Natural killer cell (primary cell): ENCODE measurements at regions not wholly inside any gene's neighbourhood (a gene's known extent, or its start where the extent isn't known, plus 50 kb on each side); places are given as distances from the start of the nearest gene placed in this dataset.
"Not testable (repeated sequence)": the region's sequence is repeated elsewhere in the genome, so short reads cannot be mapped to it uniquely, and the experiment has no call there.

Source experiments
- ATAC-seq, 3 donors: fragments of 150-1000 bp in 2 of 3; fragments of 200-7000 bp in 1 of 3; cut with Tn5 transposase; 1 replicate in 1 of 3; 2 replicates in 2 of 3; pipeline ENCODE4 v1.10.0; 2021; ENCODE audit warnings: mild to moderate bottlenecking in 2 of 3, moderate library complexity in 2 of 3
- DNase-seq, 2 donors: peaks; one replicate each; pipeline versions ENCODE4 v3.0.0 to v3.0.0-alpha.2; 2013 to 2021; ENCODE audit warnings: mixed read lengths in 1 of 2
- H3K27ac ChIP-seq: one replicate; pipeline ENCODE4 v1.5.1; 2013; ENCODE audit warnings: mild to moderate bottlenecking, low read length
- H3K27me3 ChIP-seq: one replicate; pipeline ENCODE4 v1.6.1; 2013; ENCODE audit warnings: low read length; ENCODE audit not compliant: control insufficient read depth, insufficient read depth
- H3K36me3 ChIP-seq: one replicate; pipeline ENCODE4 v1.6.1; 2013; ENCODE audit warnings: low read length; ENCODE audit not compliant: control insufficient read depth, insufficient read depth
- H3K4me1 ChIP-seq: one replicate; pipeline ENCODE4 v1.6.1; 2013; ENCODE audit warnings: low read length; ENCODE audit not compliant: control insufficient read depth, insufficient read depth
- H3K4me3 ChIP-seq: one replicate; pipeline ENCODE4 v1.5.1; 2013; ENCODE audit warnings: low read length
- H3K9me3 ChIP-seq: one replicate; pipeline ENCODE4 v1.6.1; 2013; ENCODE audit warnings: low read length; ENCODE audit not compliant: control insufficient read depth, insufficient read depth
- H3K27ac Mint-ChIP-seq, 2 donors: one replicate each; pipeline ENCODE4 v1.8.0; 2022; ENCODE audit warnings: mild to moderate bottlenecking in 2 of 2, mixed read lengths in 2 of 2, moderate library complexity in 1 of 2
- H3K27me3 Mint-ChIP-seq, 2 donors: one replicate each; pipeline ENCODE4 v1.8.0; 2022; ENCODE audit warnings: low read depth in 2 of 2, mixed read lengths in 2 of 2
- H3K36me3 Mint-ChIP-seq: one replicate; pipeline ENCODE4 v1.8.0; 2022; ENCODE audit warnings: mixed read lengths
- H3K4me1 Mint-ChIP-seq, 2 donors: one replicate each; pipeline ENCODE4 v1.8.0; 2022; ENCODE audit warnings: mixed read lengths in 2 of 2
- H3K4me3 Mint-ChIP-seq: one replicate; pipeline ENCODE4 v1.8.0; 2022; ENCODE audit warnings: mild to moderate bottlenecking, moderate library complexity, mixed read lengths
- H3K9me3 Mint-ChIP-seq, 2 donors: one replicate each; pipeline ENCODE4 v1.8.0; 2022; ENCODE audit warnings: mixed read lengths in 2 of 2
- CTCF ChIP-seq: fragments of 200-600 bp; IDR thresholded peaks from one replicate; pipeline ENCODE4 v1.8.0; 2022; ENCODE audit warnings: antibody characterized with exemption
- WGBS: methylation state at CpG from one replicate; pipeline ENCODE4 v1.1.7; 2013; ENCODE audit warnings: missing lambda C conversion rate; ENCODE audit not compliant: insufficient coverage; 5-methylcytosine and 5-hydroxymethylcytosine counted together
- intact Hi-C: fragments of 100-400 bp; cut with micrococcal nuclease; formaldehyde crosslinking; loops from one replicate; pipeline ENCODE4 v1.14.2; 2022

GRCh38 chr12:111122458-111122878 is 202.1 kb upstream of the MYL2 start:
- WGBS, result 74% methylated on average over 7 of the region's 7 CpGs
- Histone ChIP-seq H3K27me3 (no peaks in the 10 kb centered on the region), H3K27ac (no peak overlapping the region), H3K4me3 (no peak overlapping the region), H3K9me3 (no peaks in the 10 kb centered on the region), H3K4me1 (no peaks in the 10 kb centered on the region), H3K36me3 (no peaks in the 10 kb centered on the region)
- Mint-ChIP-seq H3K4me3 (no peak overlapping the region), H3K36me3 (no peaks in the 10 kb centered on the region), H3K27ac (no peak overlapping the region), H3K9me3 (no peaks in the 10 kb centered on the region), H3K4me1 (no peaks in the 10 kb centered on the region), H3K27me3 (peaks cover 9 to 21% of the 10 kb centered on the region in 2 donors)
- DNase-seq (no peak), ATAC-seq (no peak)
- no peak for TF ChIP-seq CTCF
- intact Hi-C loops, result no loop called here

GRCh38 chr12:111121840-111122239 is 201.5 kb upstream of the MYL2 start:
- WGBS, result 86% methylated on average over 6 of the region's 6 CpGs
- H3K36me3 Mint-ChIP-seq, result no peaks in the 10 kb centered on the region
- H3K27ac Mint-ChIP-seq, result no peak overlapping the region
- ATAC-seq (no peak), DNase-seq (no peak)
- no peaks in the 10 kb centered on the region for H3K4me1 Mint-ChIP-seq
- Histone ChIP-seq H3K4me1 (no peaks in the 10 kb centered on the region), H3K4me3 (no peak overlapping the region), H3K36me3 (no peaks in the 10 kb centered on the region), H3K27me3 (no peaks in the 10 kb centered on the region), H3K9me3 (no peaks in the 10 kb centered on the region), H3K27ac (no peak overlapping the region)
- intact Hi-C loops, result no loop called here
- H3K27me3 Mint-ChIP-seq, result peaks cover 9 to 21% of the 10 kb centered on the region in 2 donors
- no peaks in the 10 kb centered on the region for H3K9me3 Mint-ChIP-seq
- TF ChIP-seq CTCF, result no peak
- no peak overlapping the region for H3K4me3 Mint-ChIP-seq

GRCh38 chr12:111120578-111120977 is 200.2 kb upstream of the MYL2 start:
- Mint-ChIP-seq H3K4me1 (no peaks in the 10 kb centered on the region), H3K27me3 (peaks cover 10 to 23% of the 10 kb centered on the region in 2 donors), H3K4me3 (no peak overlapping the region), H3K9me3 (no peaks in the 10 kb centered on the region), H3K36me3 (no peaks in the 10 kb centered on the region), H3K27ac (no peak overlapping the region)
- DNase-seq (no peak), ATAC-seq (no peak)
- Histone ChIP-seq H3K27ac (no peak overlapping the region), H3K36me3 (no peaks in the 10 kb centered on the region), H3K4me1 (no peaks in the 10 kb centered on the region), H3K9me3 (no peaks in the 10 kb centered on the region), H3K4me3 (no peak overlapping the region), H3K27me3 (no peaks in the 10 kb centered on the region)
- WGBS, result 75% methylated on average over 4 of the region's 5 CpGs
- no peak for TF ChIP-seq CTCF
- intact Hi-C loops, result no loop called here

- 87% methylated on average over 1 of the region's 1 CpG for WGBS
- no peaks in the 10 kb centered on the region for H3K27me3 ChIP-seq
- H3K4me1 ChIP-seq, result no peaks in the 10 kb centered on the region
- Mint-ChIP-seq H3K36me3 (no peaks in the 10 kb centered on the region), H3K4me1 (no peaks in the 10 kb centered on the region), H3K27me3 (peaks cover 23 to 29% of the 10 kb centered on the region in 2 donors), H3K4me3 (no peak overlapping the region), H3K27ac (no peak overlapping the region), H3K9me3 (no peaks in the 10 kb centered on the region)
- H3K36me3 ChIP-seq, result no peaks in the 10 kb centered on the region
- DNase-seq (no peak), ATAC-seq (no peak)
- H3K4me3 ChIP-seq, result no peak overlapping the region
- intact Hi-C loops, result no loop called here
- no peak overlapping the region for H3K27ac ChIP-seq
- no peaks in the 10 kb centered on the region for H3K9me3 ChIP-seq
- no peak for TF ChIP-seq CTCF
Measured at GRCh38 chr12:111117017-111117416, 196.6 kb upstream of the MYL2 start.

- H3K4me1 ChIP-seq, H3K27ac Mint-ChIP-seq, H3K9me3 ChIP-seq, DNase-seq, H3K36me3 Mint-ChIP-seq, H3K27me3 ChIP-seq, H3K4me1 Mint-ChIP-seq, H3K27ac ChIP-seq, H3K4me3 ChIP-seq, ATAC-seq, H3K4me3 Mint-ChIP-seq, H3K9me3 Mint-ChIP-seq, intact Hi-C loops, H3K36me3 ChIP-seq: not testable (repeated sequence)
- WGBS, result 100% methylated on average over 1 of the region's 3 CpGs
- peaks cover 20 to 24% of the 10 kb centered on the region in 2 donors for H3K27me3 Mint-ChIP-seq
Measured at GRCh38 chr12:111113313-111113712, 192.9 kb upstream of the MYL2 start.
